GM18520 (cell line): ENCODE measurements at regions not wholly inside any gene's neighbourhood (a gene's known extent, or its start where the extent isn't known, plus 50 kb on each side); places are given as distances from the start of the nearest gene placed in this dataset.

Source experiments
- ATAC-seq: cut with Tn5 transposase; IDR thresholded peaks from one replicate; pipeline ENCODE4 v1.9.1; 2021; ENCODE audit not compliant: unreplicated experiment

DNA sequence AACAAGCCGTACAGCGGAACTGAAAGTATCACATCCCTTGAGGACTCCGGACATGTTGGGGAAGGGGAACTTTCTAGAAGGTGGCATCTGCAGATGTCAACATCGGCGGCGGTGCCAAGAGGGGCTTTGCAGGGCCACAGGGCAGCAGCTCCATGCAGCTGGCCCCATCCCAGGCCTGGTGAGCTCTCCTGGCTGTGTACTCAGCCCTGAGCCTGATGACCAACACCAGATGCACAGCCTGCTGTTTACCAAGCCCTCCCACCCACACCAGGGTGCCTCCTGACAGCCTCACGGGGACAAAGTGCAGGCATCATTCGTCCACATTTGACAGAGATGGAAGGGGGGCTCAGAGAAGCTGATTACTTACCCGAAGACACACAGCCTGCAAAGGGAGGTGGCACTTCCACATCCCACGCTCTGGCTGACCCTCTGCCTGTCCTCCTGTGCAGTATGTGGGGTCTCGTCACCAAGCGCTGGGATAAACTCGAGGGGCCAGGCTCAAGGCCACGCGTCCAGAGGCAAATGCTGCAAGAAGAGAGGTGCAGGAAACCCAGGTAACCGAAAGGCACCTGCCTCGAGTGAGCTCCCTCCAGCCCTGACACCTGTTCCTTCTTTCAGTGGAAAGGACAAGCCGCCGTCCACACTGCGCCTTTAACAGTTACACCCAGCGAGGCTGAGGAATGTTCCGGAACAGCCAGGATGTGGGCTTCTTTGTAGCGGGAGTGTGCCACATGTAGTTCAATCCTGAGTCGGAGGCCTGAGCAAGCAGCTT, 69.0 kb upstream of the ASAP2 start:
- no peak for ATAC-seq

DNA sequence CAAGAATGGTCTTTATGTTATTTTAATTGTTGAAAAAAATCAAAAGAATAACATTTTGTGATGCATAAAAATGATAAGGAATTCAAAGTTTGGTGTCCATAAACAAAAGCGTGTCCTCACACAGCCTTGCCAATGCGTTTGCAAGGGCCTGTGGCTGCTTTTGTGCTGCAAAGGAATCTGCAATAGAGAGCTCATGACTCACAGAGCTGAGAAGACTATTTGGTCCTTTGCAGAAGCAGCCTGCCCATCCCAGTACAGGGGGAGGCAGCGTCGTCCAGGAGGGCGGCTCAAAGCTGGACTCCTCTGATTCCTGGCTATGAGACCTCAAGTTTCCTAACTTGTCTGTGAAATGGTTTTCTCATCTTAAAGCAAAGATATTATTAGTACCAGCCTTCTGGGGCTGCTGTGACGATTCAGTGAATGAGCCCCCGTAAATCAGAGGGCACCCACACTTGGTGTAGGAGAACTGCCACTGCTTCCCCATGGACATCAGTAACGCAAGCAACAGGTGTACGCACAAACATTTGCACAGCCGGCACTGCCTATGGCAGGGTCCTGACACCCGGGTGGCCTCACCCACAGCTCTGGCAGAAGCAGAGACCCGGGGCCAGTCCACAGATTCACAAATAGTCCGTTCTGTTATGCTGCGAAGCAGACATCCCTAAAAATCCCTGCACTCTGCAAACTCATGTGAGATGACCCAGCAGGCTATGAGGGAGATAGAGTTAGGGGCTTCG, 70.6 kb upstream of the ASAP2 start:
- no peak for ATAC-seq

DNA sequence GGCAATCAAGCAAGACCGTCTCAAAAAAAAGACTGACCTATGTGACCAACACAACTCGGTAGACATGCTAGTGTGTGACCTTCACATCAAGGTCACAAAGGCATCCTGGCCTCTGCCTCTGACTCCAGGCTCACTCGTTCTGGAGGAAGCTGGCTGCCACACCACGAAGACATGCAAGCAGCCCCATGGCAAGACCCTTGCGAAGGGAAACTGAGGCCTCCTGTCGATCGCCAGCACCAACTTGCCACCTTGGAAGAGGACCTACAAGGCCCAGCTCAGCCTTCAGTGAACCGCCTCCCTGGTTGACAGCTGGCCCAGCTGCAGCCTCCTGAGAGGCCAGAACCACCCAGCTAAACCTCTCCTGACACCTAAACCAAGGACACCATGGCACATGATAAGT, 79.3 kb upstream of the ASAP2 start:
- no peak for ATAC-seq

DNA sequence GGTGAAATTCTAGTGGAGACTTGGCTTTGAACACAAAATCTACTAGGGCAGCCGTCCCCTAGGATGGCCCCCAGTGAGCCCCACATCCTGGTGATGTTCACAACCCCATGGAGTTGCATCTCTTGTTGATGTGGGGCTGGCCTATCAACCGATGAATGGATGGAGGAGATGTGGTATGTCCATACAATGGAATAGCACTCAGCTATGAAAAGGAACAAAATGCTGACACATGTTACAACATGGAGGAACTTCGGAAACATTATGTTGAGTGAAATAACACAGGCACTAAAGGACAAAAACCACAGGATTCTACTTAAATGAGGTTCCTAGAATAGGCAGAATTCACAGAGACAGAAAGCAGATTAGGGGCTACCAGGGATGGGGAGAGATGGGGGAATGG, 80.1 kb upstream of the ASAP2 start:
- ATAC-seq, result no peak

DNA sequence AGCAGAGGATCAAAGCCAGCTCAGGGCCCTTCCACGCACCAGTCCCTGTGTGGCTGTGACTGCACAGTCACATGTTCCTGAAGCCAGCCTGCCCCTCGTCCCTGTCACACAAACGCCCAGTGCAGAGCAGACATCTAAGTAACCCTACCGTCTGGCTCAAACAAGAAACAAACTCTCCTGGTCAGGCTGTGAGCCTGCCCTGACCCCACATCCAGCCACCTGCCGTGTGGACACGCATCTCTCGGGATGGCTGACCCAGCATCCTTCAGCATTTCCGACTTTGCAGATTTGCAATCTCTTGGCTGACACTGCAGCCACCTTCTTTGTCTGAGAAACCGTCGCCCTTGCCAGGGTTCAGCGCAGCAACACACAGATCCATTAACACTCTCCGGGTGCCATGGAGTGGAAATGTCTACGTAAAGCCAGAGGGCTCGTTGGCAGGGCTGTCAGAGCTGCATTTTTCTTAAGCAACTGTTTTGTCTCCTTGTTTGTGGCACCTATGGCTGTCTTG, 82.3 kb upstream of the ASAP2 start:
- no peak for ATAC-seq

DNA sequence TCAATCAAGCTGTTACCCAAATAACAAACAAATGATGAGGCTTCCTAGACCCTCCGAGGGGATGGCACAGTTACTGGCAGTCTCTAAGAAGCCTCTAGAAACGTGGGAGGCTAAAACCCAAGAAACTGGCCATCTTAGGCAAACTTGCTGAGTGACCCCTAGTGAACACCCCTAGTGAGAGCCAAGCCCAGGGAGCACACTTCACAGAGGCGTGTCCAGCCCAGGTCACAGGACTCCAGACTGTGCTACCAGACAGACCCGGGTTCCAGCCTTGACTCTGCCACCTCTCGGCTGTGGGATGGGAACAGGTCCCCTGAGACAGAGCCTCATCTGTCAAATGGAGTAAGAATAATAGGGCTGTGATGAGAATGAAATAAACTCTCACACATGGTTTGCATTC, 83.5 kb upstream of the ASAP2 start:
- ATAC-seq, result no peak

DNA sequence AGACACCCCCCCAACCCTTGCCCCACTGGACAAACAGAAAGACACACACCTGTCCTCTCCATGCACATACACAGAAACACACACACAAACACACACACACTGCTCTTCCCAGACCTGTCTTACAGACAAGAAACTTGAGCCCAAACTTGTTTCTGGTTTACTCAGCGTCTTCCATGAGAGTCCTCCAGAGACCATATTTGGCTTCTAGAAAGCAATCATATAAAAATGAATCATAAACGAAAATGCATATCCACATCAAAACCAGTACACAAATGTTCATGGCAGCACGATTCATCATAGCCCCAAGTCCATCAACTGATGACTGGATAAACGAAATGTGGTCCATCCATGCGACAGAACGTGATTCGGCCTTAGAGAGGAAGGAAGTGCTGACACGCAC, 84.2 kb upstream of the ASAP2 start:
- ATAC-seq, result no peak

DNA sequence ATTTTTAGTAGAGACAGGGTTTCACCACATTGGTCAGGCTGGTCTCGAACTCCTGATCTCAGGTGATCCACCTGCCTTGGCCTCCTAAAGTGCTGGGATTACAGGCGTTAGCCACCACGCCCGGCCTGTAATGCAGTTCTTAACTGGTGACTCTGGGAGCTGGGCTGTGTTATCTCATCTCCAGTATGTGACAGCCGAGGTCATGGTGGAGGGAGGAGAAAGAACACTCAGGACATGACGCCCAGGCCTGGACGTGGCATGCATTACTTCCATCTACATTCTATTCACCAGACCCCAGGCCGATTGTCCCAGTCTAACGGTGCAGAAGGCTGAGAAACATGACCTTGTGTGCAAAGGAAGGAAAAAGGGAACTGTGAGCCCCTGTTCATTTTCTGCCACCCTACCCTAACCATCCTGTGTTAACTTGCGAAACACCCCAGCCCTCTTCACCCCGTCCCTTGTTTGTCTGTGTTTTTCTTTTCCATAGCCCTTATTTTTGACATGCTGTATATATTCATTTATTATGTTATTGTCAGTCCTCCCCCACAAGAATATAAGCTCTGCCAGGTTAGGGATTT, 88.1 kb upstream of the ASAP2 start:
- no peak for ATAC-seq

DNA sequence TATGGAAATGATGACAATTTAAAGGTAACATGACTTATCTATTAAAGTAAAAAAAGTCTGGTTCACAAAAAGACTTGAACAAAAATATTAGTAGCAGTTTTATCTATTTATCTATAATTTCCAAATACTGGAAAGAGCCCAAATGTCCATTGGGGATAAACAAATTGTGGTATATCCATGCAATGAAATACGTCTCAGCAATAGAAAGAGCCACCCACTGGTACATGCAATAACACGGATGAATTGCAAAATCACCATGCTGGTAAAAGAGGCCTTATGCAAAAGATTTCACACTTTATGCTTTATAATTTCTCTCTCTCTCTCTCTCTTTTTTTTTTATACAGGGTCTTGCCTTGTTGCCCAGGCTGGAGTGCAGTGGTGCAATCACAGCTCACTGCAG, 91.4 kb upstream of the ASAP2 start:
- ATAC-seq, result no peak

DNA sequence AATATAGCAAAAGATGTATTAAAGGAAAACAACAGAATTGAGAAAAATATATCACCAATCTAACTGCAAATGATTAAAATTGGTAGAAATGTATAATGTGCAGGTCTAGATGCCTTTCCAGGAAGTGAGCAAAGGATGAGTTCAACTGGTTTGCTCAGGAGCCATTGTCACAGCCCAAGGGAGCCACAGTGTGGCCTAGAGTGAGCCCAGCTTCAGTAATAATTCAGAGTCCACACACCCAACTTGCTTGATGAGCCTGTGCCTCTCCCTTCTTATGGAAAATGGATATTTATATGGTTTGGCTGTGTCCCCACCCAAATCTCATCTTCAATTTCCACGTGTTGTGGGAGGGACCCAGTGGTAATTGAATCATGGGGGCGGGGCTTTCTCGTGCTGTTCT, 92.2 kb upstream of the ASAP2 start:
- no peak for ATAC-seq

DNA sequence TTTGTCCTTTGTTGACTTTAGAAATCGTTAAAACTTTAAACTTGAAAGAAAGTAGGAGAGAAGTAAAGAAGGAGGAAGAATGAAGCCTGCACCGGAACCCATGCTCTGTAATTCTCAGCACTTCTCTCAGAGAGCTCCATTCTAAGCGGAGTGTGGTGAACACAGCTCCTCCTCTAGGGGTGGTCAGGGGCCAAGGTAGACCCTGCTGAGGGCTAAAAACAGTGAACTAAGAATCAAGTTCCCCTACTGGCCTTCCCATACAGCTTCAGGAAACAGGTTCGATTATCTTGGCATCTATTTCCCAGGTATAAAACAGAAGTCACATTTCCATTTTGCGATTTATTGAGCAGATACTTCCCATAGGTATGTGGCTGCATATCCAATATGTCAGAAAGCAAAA, 92.7 kb upstream of the ASAP2 start:
- ATAC-seq, result no peak

DNA sequence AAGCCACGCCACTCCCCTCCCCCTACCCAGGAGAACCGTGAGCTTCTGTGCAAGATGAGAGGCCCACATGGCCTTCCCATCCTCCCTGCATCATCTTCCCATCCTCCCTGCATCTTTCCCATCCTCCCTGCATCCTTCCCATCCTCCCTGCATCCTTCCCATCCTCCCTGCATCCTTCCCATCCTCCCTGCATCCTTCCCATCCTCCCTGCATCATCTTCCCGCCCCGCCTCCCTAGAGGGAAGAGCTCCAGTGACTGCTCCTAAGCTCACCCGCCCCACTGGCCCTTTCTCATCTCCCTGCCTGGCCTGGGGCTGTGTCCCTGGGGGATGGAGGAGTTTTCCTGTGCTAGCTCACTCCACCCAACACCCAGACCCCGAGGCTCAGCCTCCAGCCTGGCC, 93.3 kb upstream of the ASAP2 start:
- ATAC-seq, result no peak

DNA sequence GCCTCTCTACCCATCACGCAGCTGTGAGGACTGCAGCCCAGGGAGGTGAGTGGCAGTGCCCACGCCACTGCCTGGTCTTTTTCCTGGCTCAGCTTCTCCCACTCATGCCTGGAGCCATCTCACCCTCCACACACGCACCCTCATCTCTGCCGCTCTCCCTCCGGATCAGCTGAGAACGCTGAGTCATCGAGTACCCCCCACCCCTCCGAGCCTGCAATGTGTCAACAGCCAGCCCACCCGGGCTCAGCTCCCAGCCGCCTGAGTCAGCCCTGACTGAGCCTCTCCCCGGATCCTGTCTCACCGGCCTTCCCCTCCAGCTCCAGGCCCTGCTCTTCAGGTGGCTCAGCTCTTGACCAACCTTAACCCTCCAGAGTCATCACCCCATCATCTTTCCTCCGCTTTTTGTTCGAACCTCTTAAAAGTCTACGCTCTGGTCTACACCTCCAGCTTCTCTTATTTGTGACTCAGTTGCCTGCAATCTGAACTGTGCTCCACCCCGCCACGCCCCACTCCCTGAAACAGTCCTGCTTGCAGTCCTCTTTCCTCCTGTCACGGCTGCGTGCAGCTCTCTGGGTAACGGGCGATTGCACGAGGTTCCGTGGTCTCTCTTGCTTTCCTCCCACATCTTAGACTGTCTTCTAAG, 94.4 kb upstream of the ASAP2 start:
- ATAC-seq, result no peak

DNA sequence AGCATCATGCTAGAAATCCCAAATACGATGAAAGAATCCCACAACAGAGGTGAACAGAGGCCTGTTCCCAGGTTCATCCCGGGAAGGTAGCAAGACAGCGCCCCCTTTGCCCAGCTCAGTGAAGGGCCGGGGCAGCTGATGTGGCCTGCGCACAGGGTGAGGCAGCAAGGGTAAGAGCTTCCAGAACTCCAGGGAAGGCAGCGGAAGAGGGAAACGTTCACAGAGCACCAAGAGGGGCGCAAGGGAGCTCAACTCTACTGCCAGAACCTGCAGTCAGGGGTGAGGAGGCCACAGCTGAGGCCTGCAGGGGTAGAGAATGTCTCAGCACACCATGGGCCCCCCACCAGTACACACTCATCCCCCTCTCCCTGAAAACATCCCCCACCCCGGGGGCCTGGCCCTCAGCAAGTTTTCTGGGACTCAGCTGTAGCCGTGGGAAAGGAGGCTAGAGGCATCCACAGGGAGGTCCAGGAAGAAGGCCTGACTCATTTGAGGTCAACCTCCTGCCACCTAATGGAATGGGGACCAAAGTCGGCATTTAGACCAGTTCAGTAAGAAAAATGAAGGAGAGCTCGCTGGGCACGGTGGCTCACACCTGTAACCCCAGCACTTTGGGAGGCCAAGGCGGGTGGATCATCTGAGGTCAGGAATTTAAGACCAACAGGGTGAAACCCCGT, 95.6 kb upstream of the ASAP2 start:
- ATAC-seq, result no peak

DNA sequence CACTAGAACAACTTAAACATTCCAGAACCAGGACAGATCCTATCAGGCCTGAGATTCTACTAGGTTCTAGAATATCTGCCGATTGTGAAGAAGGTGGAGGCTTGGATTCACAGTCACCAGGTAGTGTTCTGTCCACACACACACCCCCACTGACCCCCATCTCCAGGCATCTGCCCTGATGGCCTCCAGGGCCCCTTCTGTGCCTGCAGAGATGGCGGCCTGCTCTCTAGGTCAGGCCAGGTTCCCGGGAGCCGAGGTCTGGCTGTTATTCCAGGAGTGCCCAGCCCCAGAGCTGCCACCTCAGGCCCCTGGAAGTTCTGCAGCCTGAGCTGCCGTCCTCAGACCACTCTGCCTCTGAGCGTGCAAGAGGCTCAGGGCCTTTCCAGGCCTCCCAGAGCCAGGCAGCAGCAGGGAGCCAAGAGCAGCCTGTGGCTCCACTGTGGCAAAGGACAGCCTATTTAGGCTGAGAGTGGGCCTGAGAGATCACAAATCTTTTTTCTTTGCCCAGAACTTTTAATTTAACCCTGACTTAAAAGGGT, 96.2 kb upstream of the ASAP2 start:
- ATAC-seq, result no peak

DNA sequence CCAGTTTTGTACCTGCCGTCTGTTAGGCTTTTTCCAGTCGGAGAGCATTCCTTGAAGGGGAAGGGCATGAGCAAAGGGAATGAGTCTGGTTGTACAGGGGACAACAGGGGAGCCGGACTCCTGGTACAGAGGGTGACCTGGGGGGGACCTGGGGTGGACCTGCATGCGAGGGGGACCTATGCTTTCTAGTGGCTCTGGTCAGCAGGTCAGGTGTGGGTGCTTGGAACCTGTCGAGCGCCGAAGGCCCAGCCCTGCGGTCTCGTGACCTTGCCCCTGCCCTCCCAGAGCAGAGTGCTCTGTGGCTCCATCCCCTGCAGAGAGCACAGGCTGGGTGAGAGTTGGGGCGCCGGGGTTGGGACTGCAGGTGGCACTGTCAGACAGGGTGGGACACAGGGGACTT, 96.7 kb upstream of the ASAP2 start:
- ATAC-seq, result no peak

DNA sequence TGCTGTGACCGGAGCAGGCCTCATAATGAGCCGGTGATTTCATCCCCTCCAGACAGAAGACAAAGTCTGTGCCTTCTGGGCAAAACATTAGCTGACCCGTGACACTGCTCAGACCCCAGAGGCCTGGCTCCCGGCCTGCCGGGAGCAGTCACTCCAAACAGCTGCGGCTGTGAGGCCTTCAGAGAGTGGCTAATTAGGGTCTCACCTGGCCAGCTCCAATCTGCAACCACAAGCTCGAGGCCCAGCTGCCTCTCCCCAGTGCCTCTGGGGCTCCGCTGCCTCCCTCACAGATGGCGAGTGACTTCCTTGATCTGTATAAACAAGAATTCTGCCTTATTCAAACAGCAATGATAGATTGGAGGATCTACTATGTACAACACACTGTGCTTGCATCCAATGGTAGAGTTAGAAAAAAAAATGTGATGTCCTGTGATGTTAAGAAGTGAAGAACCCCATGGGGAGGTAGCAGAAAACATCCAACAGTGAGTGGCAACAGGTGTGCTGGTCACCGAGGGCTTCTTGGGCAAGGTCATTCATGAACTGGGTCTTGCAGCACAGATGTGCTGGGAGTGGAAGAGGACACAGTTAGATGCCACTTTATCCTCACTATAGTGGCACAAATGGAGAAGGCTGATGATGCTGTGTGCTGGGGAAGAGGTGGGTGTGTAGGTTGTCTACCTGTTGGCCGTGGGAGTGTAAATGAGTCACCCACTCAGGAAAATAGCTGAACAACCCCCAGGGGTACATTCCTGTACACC, 98.2 kb upstream of the ASAP2 start:
- ATAC-seq, result no peak

DNA sequence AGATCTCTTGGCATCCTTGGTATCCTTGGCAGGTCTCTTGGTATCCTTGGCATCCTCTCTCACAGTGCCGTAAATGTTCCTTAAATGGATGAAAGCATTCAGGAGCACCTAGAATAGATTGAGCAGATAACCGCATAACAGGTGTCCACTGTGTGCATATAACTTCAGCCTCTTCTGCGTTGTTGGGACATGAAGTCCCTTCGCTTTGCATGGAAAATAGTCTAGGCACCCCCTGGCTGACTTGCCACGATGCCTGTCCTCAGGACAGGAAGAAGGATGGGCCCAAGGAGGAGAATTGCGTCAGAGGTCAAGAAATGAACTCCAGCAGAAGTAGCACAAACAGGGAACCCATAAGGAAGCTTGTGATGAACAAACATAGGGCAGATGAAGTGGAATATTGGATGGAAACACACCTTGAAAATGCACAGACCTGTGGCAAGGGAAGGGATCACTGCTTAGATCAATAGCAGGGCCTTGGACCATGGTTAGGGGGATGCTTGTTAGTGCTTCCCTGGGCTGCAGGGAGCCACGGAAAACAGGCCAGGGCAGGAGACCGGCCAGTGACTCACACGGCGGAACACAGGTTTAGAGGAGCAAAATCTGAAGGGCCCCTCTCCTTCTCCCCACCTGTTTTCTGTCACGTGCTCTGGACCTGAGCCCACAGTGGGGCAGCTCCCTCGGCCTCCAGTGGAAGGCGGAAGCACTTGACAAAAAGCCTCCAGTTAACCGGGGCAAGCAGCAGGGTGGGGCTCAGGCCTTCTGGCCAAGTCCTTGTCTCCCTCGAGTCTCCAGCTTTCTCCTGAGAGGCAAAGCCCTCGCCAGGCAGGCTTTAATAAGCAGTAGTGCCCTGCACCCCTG, 99.2 kb upstream of the ASAP2 start:
- no peak for ATAC-seq
